Thyroid gland (tissue), 4 donors: ENCODE measurements at regions not wholly inside any gene's neighbourhood (a gene's known extent, or its start where the extent isn't known, plus 50 kb on each side); places are given as distances from the start of the nearest gene placed in this dataset.

Experiments
- POLR2A ChIP-seq, 2 donors: fragments of 450-650 bp; IDR thresholded peaks; one replicate each; pipeline ENCODE4 v1.6.1; 2017; ENCODE audit warnings: antibody characterized with exemption in 2 of 2, mild to moderate bottlenecking in 2 of 2, moderate library complexity in 1 of 2
- TF ChIP-seq, protein P1 (sequence below), 6 experiments: fragments of 200-600 bp in 3 of 6; fragments of 450-650 bp in 3 of 6; sonication (generic) in 3 of 6; IDR thresholded peaks; one replicate each; pipeline ENCODE4 v1.5.1; 2016 to 2019; ENCODE audit warnings: antibody characterized with exemption in 6 of 6, mild to moderate bottlenecking in 2 of 6, inconsistent platforms in 1 of 6, moderate library complexity in 1 of 6

DNA sequence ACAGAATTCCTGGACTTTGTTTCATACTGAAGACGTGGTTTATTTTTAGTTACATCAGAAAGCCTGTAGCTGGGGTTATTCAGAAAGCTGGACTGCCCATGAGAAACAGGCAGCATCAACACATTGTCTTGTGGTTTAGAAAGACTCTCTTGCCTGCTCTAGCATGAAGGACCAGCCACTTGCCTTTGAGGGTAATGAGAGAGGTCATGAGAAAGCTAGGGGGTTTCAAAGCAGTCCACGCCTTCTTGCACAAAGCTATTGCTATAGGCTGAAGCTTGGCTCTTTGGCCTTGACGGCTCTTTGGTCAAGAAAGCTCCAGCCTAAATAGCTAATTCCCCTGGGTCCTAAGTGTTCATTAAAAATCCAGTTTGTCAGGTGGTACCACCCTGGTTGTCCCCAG, 208.1 kb downstream of the PRDM2 start:
- TF ChIP-seq, protein P1, sequence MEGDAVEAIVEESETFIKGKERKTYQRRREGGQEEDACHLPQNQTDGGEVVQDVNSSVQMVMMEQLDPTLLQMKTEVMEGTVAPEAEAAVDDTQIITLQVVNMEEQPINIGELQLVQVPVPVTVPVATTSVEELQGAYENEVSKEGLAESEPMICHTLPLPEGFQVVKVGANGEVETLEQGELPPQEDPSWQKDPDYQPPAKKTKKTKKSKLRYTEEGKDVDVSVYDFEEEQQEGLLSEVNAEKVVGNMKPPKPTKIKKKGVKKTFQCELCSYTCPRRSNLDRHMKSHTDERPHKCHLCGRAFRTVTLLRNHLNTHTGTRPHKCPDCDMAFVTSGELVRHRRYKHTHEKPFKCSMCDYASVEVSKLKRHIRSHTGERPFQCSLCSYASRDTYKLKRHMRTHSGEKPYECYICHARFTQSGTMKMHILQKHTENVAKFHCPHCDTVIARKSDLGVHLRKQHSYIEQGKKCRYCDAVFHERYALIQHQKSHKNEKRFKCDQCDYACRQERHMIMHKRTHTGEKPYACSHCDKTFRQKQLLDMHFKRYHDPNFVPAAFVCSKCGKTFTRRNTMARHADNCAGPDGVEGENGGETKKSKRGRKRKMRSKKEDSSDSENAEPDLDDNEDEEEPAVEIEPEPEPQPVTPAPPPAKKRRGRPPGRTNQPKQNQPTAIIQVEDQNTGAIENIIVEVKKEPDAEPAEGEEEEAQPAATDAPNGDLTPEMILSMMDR (IDR thresholded peaks at IDR 0.05) = no peak
- TF ChIP-seq POLR2A (IDR thresholded peaks at IDR 0.05) = no peak
